Hepatocyte (in vitro differentiated cells): ENCODE measurements at regions not wholly inside any gene's neighbourhood (a gene's known extent, or its start where the extent isn't known, plus 50 kb on each side); places are given as distances from the start of the nearest gene placed in this dataset.

Source experiments
- CTCF ChIP-seq: fragments of 200-600 bp; sonication (generic); IDR thresholded peaks from 2 replicates; pipeline ENCODE4 v1.5.1; 2016; ENCODE audit warnings: antibody characterized with exemption, mild to moderate bottlenecking; ENCODE audit not compliant: poor library complexity
- EZH2 ChIP-seq: fragments of 200-600 bp; sonication (generic); IDR thresholded peaks from 2 replicates; pipeline ENCODE4 v1.6.1; 2016; ENCODE audit warnings: antibody characterized with exemption, mild to moderate bottlenecking, borderline replicate concordance

GRCh38 chr3:112730210-112730609, 89.3 kb upstream of the CCDC80 start:
- TF ChIP-seq CTCF, result no peak
- TF ChIP-seq EZH2, result no peak
